Caco-2 (cell line): ENCODE measurements at regions not wholly inside any gene's neighbourhood (a gene's known extent, or its start where the extent isn't known, plus 50 kb on each side); places are given as distances from the start of the nearest gene placed in this dataset.

ENCODE experiments used
- BruUV-seq: library from RNA; stranded (reverse); fragments of 400-500 nt; replicated peaks from 2 replicates; lab custom pipeline; 2021; lab: Mats Ljungman, UMichigan
- CTCF ChIA-PET: fragments of 300-600 bp; sonication (Branson Sonifier 250); formaldehyde crosslinking; loops from one replicate; lab custom pipeline; 2022; ENCODE audit warnings: antibody characterized with exemption; lab: Charles Lee
- POLR2A ChIA-PET: fragments of 300-600 bp; sonication (Branson Sonifier 250); formaldehyde crosslinking; loops from one replicate; lab custom pipeline; 2022; ENCODE audit warnings: antibody characterized with exemption; lab: Charles Lee
- DNase-seq, 2 experiments: peaks; one replicate each; pipeline versions ENCODE4 v3.0.0 to v3.0.0-alpha.2; 2020 to 2022
- H3K27me3 ChIP-seq: replicated peaks from 2 replicates; pipeline ENCODE4 v1.6.0; 2011; ENCODE audit warnings: low read length; ENCODE audit not compliant: control insufficient read depth, insufficient read depth
- H3K36me3 ChIP-seq: 2 replicates; pipeline ENCODE4 v1.5.1; 2011; ENCODE audit warnings: low read length; ENCODE audit not compliant: control insufficient read depth, insufficient read depth
- H3K4me1 ChIP-seq: fragments of 250-450 bp; sonication (Bioruptor Pico); 2 replicates; pipeline ENCODE4 v1.5.1; 2020; ENCODE audit warnings: mild to moderate bottlenecking
- H3K4me3 ChIP-seq: 2 replicates; pipeline ENCODE4 v1.5.1; 2011; ENCODE audit warnings: low read depth, mild to moderate bottlenecking, control low read depth, low read length
- H3K9me3 ChIP-seq: fragments of 250-450 bp; sonication (Bioruptor Pico); 2 replicates; pipeline ENCODE4 v1.5.1; 2020; ENCODE audit warnings: mild to moderate bottlenecking, moderate library complexity
- H3K27ac Mint-ChIP-seq: one replicate; pipeline ENCODE4 v1.8.0; 2022; ENCODE audit warnings: mixed read lengths; ENCODE audit not compliant: unreplicated experiment
- H3K27me3 Mint-ChIP-seq: one replicate; pipeline ENCODE4 v1.8.0; 2022; ENCODE audit warnings: mixed read lengths; ENCODE audit not compliant: insufficient read depth, unreplicated experiment
- H3K36me3 Mint-ChIP-seq: one replicate; pipeline ENCODE4 v1.8.0; 2022; ENCODE audit warnings: mild to moderate bottlenecking, mixed read lengths; ENCODE audit not compliant: insufficient read depth, unreplicated experiment
- H3K4me1 Mint-ChIP-seq: one replicate; pipeline ENCODE4 v1.8.0; 2022; ENCODE audit warnings: low read depth, mixed read lengths; ENCODE audit not compliant: unreplicated experiment
- H3K4me3 Mint-ChIP-seq: one replicate; pipeline ENCODE4 v1.8.0; 2022; ENCODE audit warnings: mild to moderate bottlenecking, moderate library complexity, mixed read lengths; ENCODE audit not compliant: unreplicated experiment
- H3K9me3 Mint-ChIP-seq: one replicate; pipeline ENCODE4 v1.8.0; 2022; ENCODE audit warnings: mixed read lengths; ENCODE audit not compliant: unreplicated experiment
- intact Hi-C: fragments of 100-400 bp; cut with micrococcal nuclease; formaldehyde crosslinking; loops from one replicate; pipeline ENCODE4 v1.10.0; 2022; ENCODE audit not compliant: unreplicated experiment
- TF ChIP-seq, protein P1 (sequence below), 2 experiments: fragments of 200-600 bp in 1 of 2; IDR thresholded peaks; 1 replicate in 1 of 2; 2 replicates in 1 of 2; pipeline versions ENCODE4 v1.5.1 to v1.8.0; 2011 to 2022; ENCODE audit warnings: antibody characterized with exemption in 1 of 2, control low read depth in 1 of 2, inconsistent platforms in 1 of 2, low read depth in 1 of 2, low read length in 1 of 2, mild to moderate bottlenecking in 1 of 2, moderate library complexity in 1 of 2; ENCODE audit not compliant: insufficient read depth in 1 of 2, severe bottlenecking in 1 of 2, unreplicated experiment in 1 of 2

DNA sequence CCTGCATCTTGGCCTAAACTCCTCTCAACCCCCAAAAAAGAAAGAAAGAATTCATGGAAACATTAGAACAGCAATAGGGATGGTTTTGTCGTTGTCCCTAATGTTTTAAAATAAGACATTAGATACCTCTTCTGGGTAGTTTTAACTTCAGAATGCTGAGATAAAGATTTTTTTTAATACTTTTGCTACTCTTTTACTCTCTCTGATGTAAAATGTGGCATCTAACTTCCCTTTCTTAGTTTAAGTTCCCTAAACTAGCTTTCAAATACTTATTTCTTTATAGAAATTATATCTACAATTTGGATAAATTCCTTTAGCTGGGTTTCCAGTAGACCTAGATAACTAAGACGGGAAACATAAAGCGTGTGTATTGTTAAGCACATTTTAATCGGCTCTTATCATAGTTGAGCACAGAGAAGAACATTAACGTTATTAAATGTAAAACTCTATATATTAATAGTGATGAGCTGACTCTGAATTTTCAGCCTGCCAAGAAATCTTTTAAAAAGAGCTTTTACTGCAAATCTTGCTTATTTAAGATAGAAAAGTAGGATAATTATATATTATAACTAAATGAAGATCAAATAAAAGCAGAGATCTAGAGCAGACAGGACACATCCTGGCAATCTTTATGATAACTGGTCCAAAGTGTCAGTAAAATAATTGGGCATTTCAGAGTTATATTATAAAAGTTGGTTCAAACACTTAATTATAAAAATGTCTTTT is 183.2 kb downstream of the CYB561 start:
- no peak overlapping the region for H3K4me3 ChIP-seq
- Mint-ChIP-seq H3K9me3 (no peaks in the 10 kb centered on the region), H3K4me3 (no peak overlapping the region), H3K36me3 (no peaks in the 10 kb centered on the region), H3K27ac (no peak overlapping the region), H3K27me3 (peaks cover 12% of the 10 kb centered on the region), H3K4me1 (no peaks in the 10 kb centered on the region)
- no peak for DNase-seq
- intact Hi-C loops, result no loop called here
- no peaks in the 10 kb centered on the region for H3K4me1 ChIP-seq
- no peaks in the 10 kb centered on the region for H3K27me3 ChIP-seq
- ChIA-PET POLR2A (no interaction called here), CTCF (interaction anchor here (0.5 kb wide), 1 partner anchor 543 kb away, joined by 3 read pairs; no protein-coding TSS in a partner anchor)
- H3K9me3 ChIP-seq, result 0 out of 2 replicates have a peak, but pooled peaks cover 2% of the 10 kb centered on the region
- TF ChIP-seq, protein P1, sequence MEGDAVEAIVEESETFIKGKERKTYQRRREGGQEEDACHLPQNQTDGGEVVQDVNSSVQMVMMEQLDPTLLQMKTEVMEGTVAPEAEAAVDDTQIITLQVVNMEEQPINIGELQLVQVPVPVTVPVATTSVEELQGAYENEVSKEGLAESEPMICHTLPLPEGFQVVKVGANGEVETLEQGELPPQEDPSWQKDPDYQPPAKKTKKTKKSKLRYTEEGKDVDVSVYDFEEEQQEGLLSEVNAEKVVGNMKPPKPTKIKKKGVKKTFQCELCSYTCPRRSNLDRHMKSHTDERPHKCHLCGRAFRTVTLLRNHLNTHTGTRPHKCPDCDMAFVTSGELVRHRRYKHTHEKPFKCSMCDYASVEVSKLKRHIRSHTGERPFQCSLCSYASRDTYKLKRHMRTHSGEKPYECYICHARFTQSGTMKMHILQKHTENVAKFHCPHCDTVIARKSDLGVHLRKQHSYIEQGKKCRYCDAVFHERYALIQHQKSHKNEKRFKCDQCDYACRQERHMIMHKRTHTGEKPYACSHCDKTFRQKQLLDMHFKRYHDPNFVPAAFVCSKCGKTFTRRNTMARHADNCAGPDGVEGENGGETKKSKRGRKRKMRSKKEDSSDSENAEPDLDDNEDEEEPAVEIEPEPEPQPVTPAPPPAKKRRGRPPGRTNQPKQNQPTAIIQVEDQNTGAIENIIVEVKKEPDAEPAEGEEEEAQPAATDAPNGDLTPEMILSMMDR (IDR thresholded peaks at IDR 0.05; ENCODE audit: insufficient read depth in 1 of 2, low read depth in 1 of 2, low read length in 1 of 2, severe bottlenecking in 1 of 2, unreplicated experiment in 1 of 2), result no peak
- no peaks in the 10 kb centered on the region for H3K36me3 ChIP-seq
- no TSS peak for BruUV-seq

- H3K4me1 Mint-ChIP-seq, result no peaks in the 10 kb centered on the region
- no peak overlapping the region for H3K4me3 Mint-ChIP-seq
- DNase-seq, result no peak
- H3K9me3 ChIP-seq, result no peaks in the 10 kb centered on the region
- CTCF ChIA-PET, result no interaction called here
- no peaks in the 10 kb centered on the region for H3K27me3 ChIP-seq
- H3K27me3 Mint-ChIP-seq, result peaks cover 11% of the 10 kb centered on the region
- BruUV-seq, result no TSS peak
- H3K4me3 ChIP-seq, result no peak overlapping the region
- intact Hi-C loops, result no loop called here
- no peaks in the 10 kb centered on the region for H3K36me3 Mint-ChIP-seq
- H3K27ac Mint-ChIP-seq, result no peak overlapping the region
- TF ChIP-seq, protein P1 (IDR thresholded peaks at IDR 0.05; ENCODE audit: insufficient read depth in 1 of 2, low read depth in 1 of 2, low read length in 1 of 2, severe bottlenecking in 1 of 2, unreplicated experiment in 1 of 2), result no peak
- POLR2A ChIA-PET, result no interaction called here
- no peaks in the 10 kb centered on the region for H3K4me1 ChIP-seq
- H3K9me3 Mint-ChIP-seq, result no peaks in the 10 kb centered on the region
- H3K36me3 ChIP-seq, result no peaks in the 10 kb centered on the region
Observed at GRCh38 chr17:63265526-63265925, 180.6 kb downstream of the CYB561 start.

DNA sequence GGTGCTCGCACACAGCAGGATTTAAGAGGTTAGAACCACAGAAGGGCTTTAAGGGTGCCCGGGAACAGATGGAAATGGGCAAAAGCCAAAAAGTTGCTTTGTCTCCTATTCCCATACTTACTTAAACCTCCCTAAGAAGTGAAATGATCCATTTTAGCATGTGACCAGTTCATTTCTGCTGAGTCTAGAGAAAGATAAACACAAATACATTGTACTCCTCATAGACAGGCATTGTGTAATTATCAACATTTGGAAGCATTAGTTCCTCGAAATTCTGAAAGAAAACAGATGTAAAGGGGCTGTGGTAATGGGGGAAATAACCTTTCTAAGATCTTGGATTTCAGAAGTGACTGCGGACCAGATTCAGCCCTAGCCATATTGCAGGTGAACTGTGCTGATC is 178.3 kb downstream of the CYB561 start:
- H3K36me3 ChIP-seq, result no peaks in the 10 kb centered on the region
- ChIA-PET POLR2A (no interaction called here), CTCF (no interaction called here)
- no peaks in the 10 kb centered on the region for H3K4me1 Mint-ChIP-seq
- H3K4me3 Mint-ChIP-seq, result no peak overlapping the region
- H3K27me3 Mint-ChIP-seq, result peaks cover 5% of the 10 kb centered on the region
- H3K4me1 ChIP-seq, result no peaks in the 10 kb centered on the region
- no peaks in the 10 kb centered on the region for H3K36me3 Mint-ChIP-seq
- no peak for DNase-seq
- no peaks in the 10 kb centered on the region for H3K9me3 Mint-ChIP-seq
- H3K27me3 ChIP-seq, result no peaks in the 10 kb centered on the region
- intact Hi-C loops, result no loop called here
- no peak overlapping the region for H3K4me3 ChIP-seq
- no peak overlapping the region for H3K27ac Mint-ChIP-seq
- TF ChIP-seq, protein P1 (IDR thresholded peaks at IDR 0.05; ENCODE audit: insufficient read depth in 1 of 2, low read depth in 1 of 2, low read length in 1 of 2, severe bottlenecking in 1 of 2, unreplicated experiment in 1 of 2), result no peak
- no TSS peak for BruUV-seq
- H3K9me3 ChIP-seq, result no peaks in the 10 kb centered on the region
